HG02571 (cell line): ENCODE measurements at regions not wholly inside any gene's neighbourhood (a gene's known extent, or its start where the extent isn't known, plus 50 kb on each side); places are given as distances from the start of the nearest gene placed in this dataset.

Source experiments
- ATAC-seq: cut with Tn5 transposase; IDR thresholded peaks from one replicate; pipeline ENCODE4 v1.9.1; 2021; ENCODE audit warnings: mild to moderate bottlenecking, moderate library complexity; ENCODE audit not compliant: unreplicated experiment

GRCh38 chr6:22049002-22049401 is 247.8 kb downstream of the PRL start:
- ATAC-seq = no peak

GRCh38 chr6:22053391-22053997 is 243.3 kb downstream of the PRL start:
- ATAC-seq = no peak

- no peak for ATAC-seq
These were observed 240.4 kb downstream of the PRL start for GRCh38 chr6:22056398-22056797.

GRCh38 chr6:22057962-22058361 is 238.9 kb downstream of the PRL start:
- ATAC-seq = no peak

GRCh38 chr6:22059126-22059525 is 237.7 kb downstream of the PRL start:
- no peak for ATAC-seq

- ATAC-seq = no peak
These were observed 236.9 kb downstream of the PRL start for GRCh38 chr6:22059946-22060345.

GRCh38 chr6:22062807-22063408 is 233.9 kb downstream of the PRL start:
- ATAC-seq = peak; percentile 67

GRCh38 chr6:22064558-22064957 is 232.3 kb downstream of the PRL start:
- no peak for ATAC-seq

- no peak for ATAC-seq
These were observed 229.7 kb downstream of the PRL start for GRCh38 chr6:22067122-22067521.

GRCh38 chr6:22067671-22068070 is 229.2 kb downstream of the PRL start:
- ATAC-seq = no peak

GRCh38 chr6:22068561-22069305 is 228.1 kb downstream of the PRL start:
- peak; percentile 59 for ATAC-seq

GRCh38 chr6:22069306-22069800 is 227.5 kb downstream of the PRL start:
- no peak for ATAC-seq

GRCh38 chr6:22071270-22072041 is 225.4 kb downstream of the PRL start:
- no peak for ATAC-seq

GRCh38 chr6:22072949-22073348 is 223.9 kb downstream of the PRL start:
- ATAC-seq = no peak

- ATAC-seq = no peak
These were observed 223.2 kb downstream of the PRL start for GRCh38 chr6:22073516-22074198.

- ATAC-seq = no peak
These were observed 218.5 kb downstream of the PRL start for GRCh38 chr6:22078288-22078687.

- ATAC-seq = no peak
These were observed 217.9 kb downstream of the PRL start for GRCh38 chr6:22078802-22079545.

- no peak for ATAC-seq
These were observed 217.1 kb downstream of the PRL start for GRCh38 chr6:22079783-22080182.

GRCh38 chr6:22081709-22082108 is 215.1 kb downstream of the PRL start:
- ATAC-seq = no peak

GRCh38 chr6:22082218-22082617 is 214.6 kb downstream of the PRL start:
- ATAC-seq = no peak
